ENCODE measurements at regions not wholly inside any gene's neighbourhood (a gene's known extent, or its start where the extent isn't known, plus 50 kb on each side); places are given as distances from the start of the nearest gene placed in this dataset. TPM values are rescaled to one million over a fixed set of nuclear protein-coding genes. Genes with fewer than 3 reads are reported as not detected.
"Not testable (repeated sequence)": the region's sequence is repeated elsewhere in the genome, so short reads cannot be mapped to it uniquely, and the experiment has no call there.

DNA sequence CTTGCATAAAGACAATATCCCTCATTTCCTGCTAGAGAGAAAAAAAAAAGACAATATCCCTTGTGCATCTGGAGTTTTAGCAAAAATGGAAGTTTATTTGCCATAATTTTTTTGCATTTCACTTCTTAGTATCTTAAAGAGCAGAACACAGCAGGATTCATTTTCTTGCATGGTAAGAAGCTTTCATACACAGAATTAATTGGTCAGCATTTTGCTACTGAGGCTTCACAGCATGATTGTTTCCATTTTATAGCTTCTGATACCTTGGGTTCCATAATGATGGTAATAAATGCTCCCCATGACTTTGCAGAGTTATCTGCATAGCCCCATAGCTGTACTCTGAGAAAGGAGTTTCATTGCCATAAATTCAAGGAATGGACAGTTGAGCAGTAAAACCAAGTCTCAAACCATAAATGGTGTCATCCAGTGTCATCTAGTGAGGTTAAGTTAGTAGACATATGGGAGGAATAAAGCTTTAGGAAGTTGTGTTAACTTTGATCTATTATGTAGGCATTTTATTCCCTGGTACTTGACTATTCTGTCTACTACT lies 88.8 kb upstream of the PLD5 start:
- no peak overlapping the region for H3K9ac ChIP-seq (ENCODE audit: low read depth, low read length)
- H3K36me3 ChIP-seq (ENCODE audit: insufficient read depth, low read length) = no peaks in the 10 kb centered on the region
- H3K4me3 ChIP-seq (ENCODE audit: low read length) = no peak overlapping the region
- H3K4me2 ChIP-seq (ENCODE audit: low read length) = no peak overlapping the region
- H3K27me3 ChIP-seq (ENCODE audit: control insufficient read depth, insufficient read depth, low read length) = no peaks in the 10 kb centered on the region
- no peaks in the 10 kb centered on the region for H3K4me1 ChIP-seq (ENCODE audit: control insufficient read depth, insufficient read depth, low read length)
- H3K9me3 ChIP-seq (replicated peaks; ENCODE audit: low read length) = no peaks in the 10 kb centered on the region

DNA sequence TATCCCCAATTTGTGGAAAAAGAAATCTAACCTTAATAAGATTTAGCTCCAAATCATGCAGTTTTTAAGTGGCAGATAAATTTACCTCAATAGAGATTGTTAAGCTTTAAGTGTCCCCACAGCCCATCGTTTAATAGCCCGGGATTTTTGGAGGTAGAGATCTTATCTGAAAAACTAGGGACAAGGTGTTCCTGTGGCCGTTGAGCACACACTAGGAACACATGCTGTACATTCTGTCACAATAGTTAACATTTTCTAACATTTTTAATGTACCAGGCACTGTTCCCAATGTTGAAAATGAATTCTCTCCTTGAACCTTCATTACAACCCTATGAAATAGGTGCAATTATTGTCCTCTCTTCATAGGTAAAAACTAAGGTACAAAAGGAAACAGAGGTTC lies 85.7 kb upstream of the PLD5 start:
- no peaks in the 10 kb centered on the region for H3K36me3 ChIP-seq (ENCODE audit: insufficient read depth, low read length)
- H3K27me3 ChIP-seq (ENCODE audit: control insufficient read depth, insufficient read depth, low read length) = no peaks in the 10 kb centered on the region
- no peaks in the 10 kb centered on the region for H3K4me1 ChIP-seq (ENCODE audit: control insufficient read depth, insufficient read depth, low read length)
- H3K4me2 ChIP-seq (ENCODE audit: low read length) = no peak overlapping the region
- no peaks in the 10 kb centered on the region for H3K9me3 ChIP-seq (replicated peaks; ENCODE audit: low read length)
- H3K9ac ChIP-seq (ENCODE audit: low read depth, low read length) = no peak overlapping the region
- H3K4me3 ChIP-seq (ENCODE audit: low read length) = no peak overlapping the region

DNA sequence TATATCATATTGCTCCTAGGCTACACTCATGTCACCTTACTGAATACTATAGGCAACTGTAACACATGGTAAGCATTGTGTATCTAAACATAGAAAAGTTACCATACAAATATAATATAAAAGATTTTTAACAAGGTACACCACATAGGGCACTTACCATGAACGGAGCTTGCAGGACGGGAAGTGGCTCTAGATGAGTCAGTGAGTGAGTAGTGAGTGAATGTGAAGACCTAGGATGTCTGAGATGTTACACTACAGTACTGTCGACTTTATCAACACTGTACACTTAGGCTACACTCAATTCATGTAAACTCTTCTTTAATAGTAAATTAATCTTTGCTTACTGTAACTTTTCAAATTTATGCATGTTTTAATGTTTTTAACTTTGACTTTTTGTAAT lies 81.0 kb upstream of the PLD5 start:
- H3K9ac ChIP-seq (ENCODE audit: low read depth, low read length) = no peak overlapping the region
- no peaks in the 10 kb centered on the region for H3K27me3 ChIP-seq (ENCODE audit: control insufficient read depth, insufficient read depth, low read length)
- H3K36me3 ChIP-seq (ENCODE audit: insufficient read depth, low read length) = no peaks in the 10 kb centered on the region
- no peak overlapping the region for H3K4me3 ChIP-seq (ENCODE audit: low read length)
- H3K4me1 ChIP-seq (ENCODE audit: control insufficient read depth, insufficient read depth, low read length) = no peaks in the 10 kb centered on the region
- no peaks in the 10 kb centered on the region for H3K9me3 ChIP-seq (replicated peaks; ENCODE audit: low read length)
- H3K4me2 ChIP-seq (ENCODE audit: low read length) = no peak overlapping the region

DNA sequence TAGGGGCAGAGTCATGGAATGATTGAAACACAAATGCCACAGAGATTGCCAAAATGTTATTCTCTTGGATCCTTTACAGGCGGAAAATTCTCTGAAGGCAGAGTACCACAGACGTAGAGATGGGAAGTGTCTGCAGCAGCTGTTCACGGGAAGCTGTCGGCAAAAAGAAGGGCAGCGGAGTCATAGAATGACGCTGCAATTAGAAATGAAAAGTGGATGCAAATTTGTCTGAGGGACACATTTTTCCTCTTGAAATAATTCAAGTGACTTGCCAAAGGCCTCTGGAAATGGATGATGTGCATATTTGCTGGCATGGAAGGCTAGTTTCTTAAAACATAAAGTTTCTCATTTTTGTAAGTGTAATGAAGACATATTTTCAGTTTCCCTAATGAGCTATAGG lies 77.5 kb upstream of the PLD5 start:
- Histone ChIP-seq H3K9ac (ENCODE audit: low read depth, low read length) (no peak overlapping the region), H3K4me2 (ENCODE audit: low read length) (no peak overlapping the region), H3K27me3 (ENCODE audit: control insufficient read depth, insufficient read depth, low read length) (no peaks in the 10 kb centered on the region), H3K36me3 (ENCODE audit: insufficient read depth, low read length) (no peaks in the 10 kb centered on the region), H3K9me3 (replicated peaks; ENCODE audit: low read length) (no peaks in the 10 kb centered on the region), H3K4me1 (ENCODE audit: control insufficient read depth, insufficient read depth, low read length) (no peaks in the 10 kb centered on the region), H3K4me3 (ENCODE audit: low read length) (no peak overlapping the region)

DNA sequence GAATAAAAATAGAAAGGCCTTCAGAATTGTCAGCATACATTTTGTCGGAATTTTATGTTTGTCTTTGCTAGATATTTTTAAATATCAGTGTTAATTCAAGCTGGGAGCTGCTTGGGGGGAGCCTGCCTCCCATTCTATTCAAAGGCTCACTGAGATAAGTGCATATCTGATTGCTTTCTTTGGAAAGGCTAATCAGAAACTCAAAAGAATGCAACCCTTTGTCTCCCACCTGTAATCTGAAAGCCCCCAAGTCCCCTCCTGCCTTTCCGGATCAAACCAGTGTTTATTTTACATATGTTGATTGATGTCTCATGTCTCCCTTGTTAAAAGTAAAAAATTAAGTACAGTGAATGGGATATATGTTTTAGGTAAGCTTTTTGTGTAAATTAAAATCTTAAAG lies 69.3 kb upstream of the PLD5 start:
- H3K27me3 ChIP-seq (ENCODE audit: control insufficient read depth, insufficient read depth, low read length); H3K4me3 ChIP-seq (ENCODE audit: low read length); H3K9me3 ChIP-seq (replicated peaks; ENCODE audit: low read length); H3K4me1 ChIP-seq (ENCODE audit: control insufficient read depth, insufficient read depth, low read length); H3K9ac ChIP-seq (ENCODE audit: low read depth, low read length); H3K4me2 ChIP-seq (ENCODE audit: low read length); H3K36me3 ChIP-seq (ENCODE audit: insufficient read depth, low read length): not testable (repeated sequence)

DNA sequence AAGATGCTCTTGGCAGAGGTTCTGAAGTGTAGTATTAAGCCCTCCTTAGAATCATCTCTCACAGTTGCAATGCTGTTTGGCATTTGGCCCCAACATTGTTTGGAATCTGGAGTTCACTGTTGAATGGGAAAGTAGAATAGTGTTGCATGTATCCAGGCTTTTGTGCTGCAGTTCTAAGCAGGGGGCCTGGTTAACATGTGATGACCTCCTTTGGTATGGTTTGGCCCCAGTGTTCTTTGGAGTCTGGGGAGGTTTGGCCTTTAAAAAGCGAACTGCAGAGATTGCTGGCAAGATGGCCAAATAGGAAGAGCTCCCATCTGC lies 61.8 kb upstream of the PLD5 start:
- no peak overlapping the region for H3K9ac ChIP-seq (ENCODE audit: low read depth, low read length)
- H3K4me1 ChIP-seq (ENCODE audit: control insufficient read depth, insufficient read depth, low read length) = no peaks in the 10 kb centered on the region
- H3K4me3 ChIP-seq (ENCODE audit: low read length) = no peak overlapping the region
- H3K27me3 ChIP-seq (ENCODE audit: control insufficient read depth, insufficient read depth, low read length) = no peaks in the 10 kb centered on the region
- no peaks in the 10 kb centered on the region for H3K36me3 ChIP-seq (ENCODE audit: insufficient read depth, low read length)
- no peaks in the 10 kb centered on the region for H3K9me3 ChIP-seq (replicated peaks; ENCODE audit: low read length)
- H3K4me2 ChIP-seq (ENCODE audit: low read length) = no peak overlapping the region

DNA sequence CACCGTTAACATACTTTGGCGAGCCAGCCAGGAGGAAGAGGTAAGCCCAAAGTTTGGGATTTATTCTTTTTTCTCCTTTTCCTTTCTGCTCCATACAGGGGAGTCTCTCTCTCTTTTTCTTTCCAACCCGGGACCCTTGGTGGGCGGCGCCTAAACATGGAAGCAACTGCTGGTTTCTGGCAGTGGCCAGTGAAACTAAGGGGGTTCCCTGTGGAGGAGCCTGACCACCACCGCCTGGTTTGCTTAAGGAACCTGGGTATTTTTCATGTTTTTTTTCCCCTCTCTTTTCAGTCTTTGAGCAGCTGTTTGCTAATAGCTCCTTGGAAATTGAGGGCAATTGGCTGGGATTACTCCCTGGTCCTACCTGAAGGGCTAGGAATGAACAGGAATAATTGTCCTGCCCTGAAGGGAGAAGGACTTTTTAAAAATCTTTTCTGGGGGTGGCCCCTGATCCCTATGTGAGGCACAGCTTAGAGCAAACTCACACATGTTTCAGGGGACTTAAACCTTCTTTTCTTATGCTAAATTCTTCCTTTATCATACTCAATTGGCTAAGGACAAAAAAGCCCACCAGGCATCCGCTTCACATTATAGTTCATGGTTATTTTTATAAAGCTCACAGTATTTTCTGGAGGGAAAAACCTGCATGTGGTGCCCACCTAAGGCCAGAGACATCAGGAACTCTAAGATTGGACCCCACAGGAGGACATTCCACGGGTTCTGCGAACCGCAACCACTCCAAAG lies 61.3 kb upstream of the PLD5 start:
- Histone ChIP-seq H3K27me3 (ENCODE audit: control insufficient read depth, insufficient read depth, low read length) (no peaks in the 10 kb centered on the region), H3K4me2 (ENCODE audit: low read length) (no peak overlapping the region), H3K4me1 (ENCODE audit: control insufficient read depth, insufficient read depth, low read length) (no peaks in the 10 kb centered on the region), H3K9me3 (replicated peaks; ENCODE audit: low read length) (no peaks in the 10 kb centered on the region), H3K4me3 (ENCODE audit: low read length) (no peak overlapping the region), H3K36me3 (ENCODE audit: insufficient read depth, low read length) (no peaks in the 10 kb centered on the region), H3K9ac (ENCODE audit: low read depth, low read length) (no peak overlapping the region)

DNA sequence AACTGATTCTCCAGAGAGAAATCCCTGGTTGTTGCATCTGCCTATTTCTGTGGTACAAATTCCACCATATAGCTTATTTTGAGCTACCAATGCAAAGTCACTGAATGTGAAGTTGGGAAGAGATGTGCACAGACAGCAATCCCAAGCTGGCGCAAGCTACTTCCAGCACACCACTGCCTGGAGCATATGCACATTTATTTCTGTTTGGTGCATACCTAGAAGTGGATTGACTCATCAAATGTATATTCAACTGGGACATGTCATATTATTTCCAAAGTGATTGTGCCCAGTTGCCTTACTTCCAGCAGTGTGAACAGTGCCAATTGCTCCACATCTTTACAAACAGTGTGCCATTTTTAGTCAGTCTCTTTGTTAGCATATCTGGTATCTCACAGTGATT lies 58.2 kb upstream of the PLD5 start:
- Histone ChIP-seq H3K27me3 (ENCODE audit: control insufficient read depth, insufficient read depth, low read length) (no peaks in the 10 kb centered on the region), H3K9me3 (replicated peaks; ENCODE audit: low read length) (no peaks in the 10 kb centered on the region), H3K9ac (ENCODE audit: low read depth, low read length) (no peak overlapping the region), H3K4me1 (ENCODE audit: control insufficient read depth, insufficient read depth, low read length) (no peaks in the 10 kb centered on the region), H3K36me3 (ENCODE audit: insufficient read depth, low read length) (no peaks in the 10 kb centered on the region), H3K4me2 (ENCODE audit: low read length) (no peak overlapping the region), H3K4me3 (ENCODE audit: low read length) (no peak overlapping the region)

DNA sequence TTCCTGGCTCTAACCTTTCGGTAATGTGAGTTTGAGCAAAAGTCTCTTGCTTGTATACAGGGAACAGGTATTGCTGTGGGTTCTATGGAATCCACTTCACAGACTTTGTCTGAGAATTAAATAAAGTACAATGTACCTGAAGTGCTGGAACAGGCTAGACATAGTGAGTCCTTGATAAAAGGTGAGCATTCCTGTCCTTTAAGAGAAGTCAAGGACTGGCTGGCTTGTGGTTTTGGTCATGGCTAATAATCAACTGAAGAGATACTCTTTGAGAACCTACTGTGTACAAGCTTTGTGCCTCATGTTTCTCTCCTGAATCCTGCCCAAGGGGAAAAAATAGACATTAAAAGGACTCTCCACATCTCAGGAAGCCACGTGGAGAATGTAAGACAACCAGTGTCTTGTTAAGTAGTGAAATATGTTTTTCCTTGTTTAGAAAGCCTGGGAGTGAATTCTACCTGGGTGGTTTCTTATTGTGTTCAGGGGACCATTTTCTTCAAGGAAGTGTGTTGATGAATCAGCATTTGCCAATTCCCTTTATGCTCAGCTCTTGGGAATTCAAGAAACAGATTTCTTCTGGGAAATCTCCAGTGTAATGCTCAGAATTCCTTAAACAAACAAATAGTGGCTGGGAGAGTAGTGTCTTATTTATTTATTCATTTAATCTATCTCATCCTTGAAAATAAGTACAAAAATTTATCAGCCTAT lies 55.2 kb upstream of the PLD5 start:
- no peaks in the 10 kb centered on the region for H3K9me3 ChIP-seq (replicated peaks; ENCODE audit: low read length)
- H3K4me2 ChIP-seq (ENCODE audit: low read length) = no peak overlapping the region
- no peak overlapping the region for H3K4me3 ChIP-seq (ENCODE audit: low read length)
- no peaks in the 10 kb centered on the region for H3K4me1 ChIP-seq (ENCODE audit: control insufficient read depth, insufficient read depth, low read length)
- no peaks in the 10 kb centered on the region for H3K27me3 ChIP-seq (ENCODE audit: control insufficient read depth, insufficient read depth, low read length)
- H3K36me3 ChIP-seq (ENCODE audit: insufficient read depth, low read length) = no peaks in the 10 kb centered on the region
- H3K9ac ChIP-seq (ENCODE audit: low read depth, low read length) = no peak overlapping the region

Small RNA genes lying in the stretch of these regions (small RNA-seq; reads per million reads assigned to genes)
- gene AL603825.1 = not detected

Measured in skeletal muscle satellite cell (primary cell).